GM13976 (cell line): ENCODE measurements at regions not wholly inside any gene's neighbourhood (a gene's known extent, or its start where the extent isn't known, plus 50 kb on each side); places are given as distances from the start of the nearest gene placed in this dataset.

Experiments used
- DNase-seq: peaks from one replicate; pipeline ENCODE4 v3.0.0; 2012; ENCODE audit warnings: low spot score
- CTCF ChIP-seq: IDR thresholded peaks from 2 replicates; pipeline ENCODE4 v1.5.1; 2012; ENCODE audit warnings: borderline replicate concordance, mild to moderate bottlenecking; ENCODE audit not compliant: insufficient read depth; ENCODE audit errors: extremely low read depth, missing control alignments, control extremely low read depth
- in situ Hi-C: fragments of 300-500 bp; cut with MboI; formaldehyde crosslinking; loops from one replicate; pipeline ENCODE4 v1.12.0; 2022; ENCODE audit warnings: low sequenced_read_pairs, mixed read lengths, inconsistent platforms; ENCODE audit not compliant: unreplicated experiment

GRCh38 chr1:58907398-58907797 lies 123.6 kb upstream of the JUN start:
- no peak for TF ChIP-seq CTCF
- DNase-seq, result no peak
- in situ Hi-C loops, result no loop called here

GRCh38 chr1:58908561-58909560 lies 125.0 kb upstream of the JUN start:
- no peak for DNase-seq
- in situ Hi-C loops, result no loop called here
- TF ChIP-seq CTCF, result no peak

- DNase-seq, result no peak
- in situ Hi-C loops, result no loop called here
- TF ChIP-seq CTCF, result no peak
Observed at GRCh38 chr1:58909914-58910681, 126.3 kb upstream of the JUN start.

- TF ChIP-seq CTCF, result no peak
- no peak for DNase-seq
- in situ Hi-C loops, result no loop called here
Observed at GRCh38 chr1:58911841-58912499, 128.1 kb upstream of the JUN start.

- in situ Hi-C loops, result no loop called here
- no peak for DNase-seq
- TF ChIP-seq CTCF, result no peak
Observed at GRCh38 chr1:58914925-58915324, 131.1 kb upstream of the JUN start.

GRCh38 chr1:58917436-58917835 lies 133.6 kb upstream of the JUN start:
- no peak for DNase-seq
- in situ Hi-C loops, result no loop called here
- TF ChIP-seq CTCF, result no peak
